SK-N-SH (cell line): ENCODE measurements at regions not wholly inside any gene's neighbourhood (a gene's known extent, or its start where the extent isn't known, plus 50 kb on each side); places are given as distances from the start of the nearest gene placed in this dataset.

ENCODE experiments used
- CTCF ChIA-PET: fragments of 300-600, 350-600 bp; formaldehyde crosslinking; extraction: SDS; loops from one replicate; lab custom pipeline; 2021; lab: Yijun Ruan, JAX
- POLR2A ChIA-PET: fragments of 350-600 bp; sonication (Branson Sonifier 250); formaldehyde crosslinking; extraction: SDS; loops from one replicate; lab custom pipeline; 2020; ENCODE audit warnings: antibody characterized with exemption, inconsistent platforms; lab: Yijun Ruan, JAX
- DNase-seq: peaks from one replicate; pipeline ENCODE4 v3.0.0; 2012
- H2AFZ ChIP-seq: fragments of 200-600 bp; sonication (generic); 2 replicates; pipeline ENCODE4 v1.8.1; 2016; ENCODE audit warnings: antibody characterized with exemption, mild to moderate bottlenecking, low read depth
- H3F3A ChIP-seq: fragments of 200-600 bp; sonication (generic); replicated peaks from 2 replicates; pipeline ENCODE3; 2016; ENCODE audit warnings: antibody characterized with exemption, mild to moderate bottlenecking; ENCODE audit not compliant: insufficient read depth
- H3K27ac ChIP-seq, 2 experiments: fragments of 200-500 bp in 1 of 2; fragments of 200-600 bp in 1 of 2; sonication (Bioruptor generic) in 1 of 2; sonication (generic), shearing (Covaris generic) in 1 of 2; 2 replicates each; pipeline versions ENCODE4 v1.5.1 to v1.6.1; 2014 to 2016; ENCODE audit warnings: low read depth in 2 of 2, inconsistent platforms in 1 of 2, low read length in 1 of 2, mild to moderate bottlenecking in 1 of 2, mixed read lengths in 1 of 2
- H3K27me3 ChIP-seq: fragments of 200-600 bp; sonication (generic), shearing (Covaris generic); 2 replicates; pipeline ENCODE4 v1.6.1; 2016; ENCODE audit warnings: mixed run types; ENCODE audit not compliant: insufficient read depth
- H3K36me3 ChIP-seq, 2 experiments: fragments of 200-500 bp in 1 of 2; fragments of 200-600 bp in 1 of 2; sonication (Bioruptor generic) in 1 of 2; sonication (generic) in 1 of 2; replicated peaks in 1 of 2; 2 replicates each; pipeline versions ENCODE3 to v1.5.1; 2014 to 2016; ENCODE audit warnings: low read length in 1 of 2, mild to moderate bottlenecking in 1 of 2; ENCODE audit not compliant: insufficient read depth in 2 of 2, control insufficient read depth in 1 of 2
- H3K4me1 ChIP-seq, 2 experiments: fragments of 200-500 bp in 1 of 2; fragments of 200-600 bp in 1 of 2; sonication (Bioruptor generic) in 1 of 2; sonication (generic), shearing (Covaris generic) in 1 of 2; 2 replicates each; pipeline versions ENCODE4 v1.5.1 to v1.6.1; 2014 to 2016; ENCODE audit warnings: low read depth in 1 of 2, low read length in 1 of 2, mixed run types in 1 of 2; ENCODE audit not compliant: insufficient read depth in 2 of 2, control insufficient read depth in 1 of 2
- H3K4me2 ChIP-seq: fragments of 200-600 bp; sonication (generic), shearing (Covaris generic); 2 replicates; pipeline ENCODE4 v1.6.1; 2017; ENCODE audit warnings: mixed run types
- H3K4me3 ChIP-seq, 2 experiments: fragments of 200-500 bp in 1 of 2; fragments of 200-600 bp in 1 of 2; sonication (Bioruptor generic) in 1 of 2; sonication (generic), shearing (Covaris generic) in 1 of 2; 2 replicates each; pipeline versions ENCODE4 v1.5.1 to v1.8.1; 2014 to 2016; ENCODE audit warnings: low read depth in 2 of 2, inconsistent platforms in 1 of 2, low read length in 1 of 2, mild to moderate bottlenecking in 1 of 2, mixed read lengths in 1 of 2, moderate library complexity in 1 of 2
- H3K79me2 ChIP-seq: fragments of 200-600 bp; sonication (generic); 2 replicates; pipeline ENCODE4 v1.8.1; 2017; ENCODE audit warnings: mild to moderate bottlenecking; ENCODE audit not compliant: insufficient read depth
- H3K9ac ChIP-seq: fragments of 200-600 bp; sonication (generic); 2 replicates; pipeline ENCODE4 v1.6.1; 2017; ENCODE audit warnings: mixed run types
- H3K9me2 ChIP-seq: fragments of 200-600 bp; sonication (generic); 2 replicates; pipeline ENCODE4 v1.6.1; 2017; ENCODE audit warnings: mixed run types
- H3K9me3 ChIP-seq: fragments of 200-600 bp; sonication (generic); 2 replicates; pipeline ENCODE4 v1.6.1; 2017; ENCODE audit warnings: mixed run types, mild to moderate bottlenecking, moderate library complexity
- H4K20me1 ChIP-seq: fragments of 200-600 bp; sonication (generic); 2 replicates; pipeline ENCODE4 v1.6.1; 2017; ENCODE audit warnings: mild to moderate bottlenecking, mixed run types; ENCODE audit not compliant: insufficient read depth
- CHD2 ChIP-seq: fragments of 150-350 bp; IDR thresholded peaks from 2 replicates; pipeline ENCODE4 v1.6.1; 2018; ENCODE audit warnings: low read length; ENCODE audit not compliant: partially characterized antibody
- FOSL2 ChIP-seq: IDR thresholded peaks from 2 replicates; pipeline ENCODE4 v1.4.0; 2012; ENCODE audit warnings: low read depth, mild to moderate bottlenecking, moderate library complexity, borderline replicate concordance
- FOXJ3 ChIP-seq: sonication (generic); formaldehyde crosslinking; IDR thresholded peaks from 2 replicates; pipeline ENCODE4 v1.5.1; 2020; ENCODE audit warnings: mild to moderate bottlenecking, missing genetic modification reagents
- JUND ChIP-seq: IDR thresholded peaks from 2 replicates; pipeline ENCODE4 v1.4.0; 2012
- MAX ChIP-seq: IDR thresholded peaks from 2 replicates; pipeline ENCODE4 v1.4.0; 2012; ENCODE audit warnings: low read depth
- MXI1 ChIP-seq: IDR thresholded peaks from 2 replicates; pipeline ENCODE4 v1.6.1; 2012; ENCODE audit warnings: mild to moderate bottlenecking, low read depth, low read length, improper control_type of control experiment
- NRF1 ChIP-seq: IDR thresholded peaks from 2 replicates; pipeline ENCODE4 v1.6.1; 2012; ENCODE audit warnings: low read depth, mild to moderate bottlenecking, low read length
- RAD21 ChIP-seq: IDR thresholded peaks from 2 replicates; pipeline ENCODE4 v1.6.1; 2012; ENCODE audit warnings: mild to moderate bottlenecking, low read length
- RCOR1 ChIP-seq: fragments of 150-350 bp; IDR thresholded peaks from 2 replicates; pipeline ENCODE4 v1.6.1; 2017; ENCODE audit warnings: antibody characterized with exemption, low read length
- REST ChIP-seq: IDR thresholded peaks from 2 replicates; pipeline ENCODE4 v1.6.1; 2012; ENCODE audit warnings: mild to moderate bottlenecking, low read depth, low read length, moderate library complexity
- RFX5 ChIP-seq: IDR thresholded peaks from 2 replicates; pipeline ENCODE4 v1.6.1; 2012; ENCODE audit warnings: mild to moderate bottlenecking, improper control_type of control experiment, low read length
- SIN3A ChIP-seq: IDR thresholded peaks from 2 replicates; pipeline ENCODE4 v1.6.1; 2012; ENCODE audit warnings: low read depth, mild to moderate bottlenecking, low read length, moderate library complexity, borderline replicate concordance
- TAF1 ChIP-seq: IDR thresholded peaks from 2 replicates; pipeline ENCODE4 v1.6.1; 2012; ENCODE audit warnings: low read depth, mild to moderate bottlenecking, low read length, moderate library complexity, borderline replicate concordance
- TEAD4 ChIP-seq: IDR thresholded peaks from 2 replicates; pipeline ENCODE4 v1.4.0; 2012; ENCODE audit warnings: mild to moderate bottlenecking, borderline replicate concordance; ENCODE audit not compliant: insufficient read depth
- WGBS: methylation state at CpG from one replicate; pipeline ENCODE4 v1.1.6; 2017; ENCODE audit warnings: low lambda C conversion rate; 5-methylcytosine and 5-hydroxymethylcytosine counted together
- TF ChIP-seq, protein P1 (sequence below): fragments of 200-600 bp; sonication (generic); IDR thresholded peaks from 2 replicates; pipeline ENCODE4 v1.6.1; 2017; ENCODE audit warnings: antibody characterized with exemption, mild to moderate bottlenecking, moderate library complexity

DNA sequence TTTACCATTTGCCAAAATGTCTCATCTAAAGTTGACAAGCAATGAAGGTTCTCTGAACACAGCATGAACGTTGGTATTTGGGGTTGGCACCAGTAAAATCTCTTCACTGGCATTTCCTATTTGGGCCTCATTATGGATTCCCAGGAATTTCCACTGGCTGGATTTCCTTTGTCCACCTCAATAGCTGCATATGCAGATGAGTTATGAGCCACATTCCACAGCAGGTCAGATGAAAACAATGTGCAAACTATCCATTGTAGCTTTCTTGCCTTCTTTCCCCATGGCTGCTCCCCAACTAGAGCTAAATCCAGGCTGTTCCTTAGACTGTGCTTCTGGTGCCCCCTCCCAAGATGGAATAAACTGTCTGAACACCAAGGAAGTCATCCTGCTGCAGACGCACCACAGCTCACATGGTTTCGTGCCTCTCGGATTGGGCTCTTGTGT is 168.1 kb upstream of the FGGY start (continued):
- no peak for TF ChIP-seq REST
- TF ChIP-seq, protein P1, sequence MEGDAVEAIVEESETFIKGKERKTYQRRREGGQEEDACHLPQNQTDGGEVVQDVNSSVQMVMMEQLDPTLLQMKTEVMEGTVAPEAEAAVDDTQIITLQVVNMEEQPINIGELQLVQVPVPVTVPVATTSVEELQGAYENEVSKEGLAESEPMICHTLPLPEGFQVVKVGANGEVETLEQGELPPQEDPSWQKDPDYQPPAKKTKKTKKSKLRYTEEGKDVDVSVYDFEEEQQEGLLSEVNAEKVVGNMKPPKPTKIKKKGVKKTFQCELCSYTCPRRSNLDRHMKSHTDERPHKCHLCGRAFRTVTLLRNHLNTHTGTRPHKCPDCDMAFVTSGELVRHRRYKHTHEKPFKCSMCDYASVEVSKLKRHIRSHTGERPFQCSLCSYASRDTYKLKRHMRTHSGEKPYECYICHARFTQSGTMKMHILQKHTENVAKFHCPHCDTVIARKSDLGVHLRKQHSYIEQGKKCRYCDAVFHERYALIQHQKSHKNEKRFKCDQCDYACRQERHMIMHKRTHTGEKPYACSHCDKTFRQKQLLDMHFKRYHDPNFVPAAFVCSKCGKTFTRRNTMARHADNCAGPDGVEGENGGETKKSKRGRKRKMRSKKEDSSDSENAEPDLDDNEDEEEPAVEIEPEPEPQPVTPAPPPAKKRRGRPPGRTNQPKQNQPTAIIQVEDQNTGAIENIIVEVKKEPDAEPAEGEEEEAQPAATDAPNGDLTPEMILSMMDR = no peak

DNA sequence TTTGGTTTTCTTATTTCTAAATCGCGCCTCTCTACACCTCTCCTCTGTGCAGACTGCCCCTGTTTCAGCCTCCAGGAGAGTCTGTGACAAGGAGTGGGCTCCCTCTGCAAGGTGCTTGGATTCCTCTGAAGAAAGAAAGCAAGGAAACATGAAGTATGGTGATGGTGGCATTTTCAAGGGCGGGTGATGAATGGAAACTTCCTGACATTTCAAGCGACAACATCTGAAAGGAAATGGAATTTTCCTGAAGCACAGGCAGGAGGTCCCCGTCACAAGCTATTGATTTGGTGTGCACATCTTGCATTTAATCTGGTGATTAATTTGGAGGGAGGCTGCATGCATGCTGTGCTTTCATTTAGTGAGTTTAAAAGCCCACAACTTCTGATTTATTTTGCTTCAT is 164.6 kb upstream of the FGGY start:
- Histone ChIP-seq H2AFZ (no peak overlapping the region), H3K4me3 (no peak overlapping the region), H3K9me3 (no peaks in the 10 kb centered on the region), H3K79me2 (no peaks in the 10 kb centered on the region), H3K27me3 (no peaks in the 10 kb centered on the region), H3K4me2 (no peak overlapping the region), H3K9ac (no peak overlapping the region), H3K27ac (no peak overlapping the region), H3K4me1 (peaks cover 0 to 22% of the 10 kb centered on the region in 2 experiments; a peak in 2 of 4 replicates), H3K9me2 (no peaks in the 10 kb centered on the region), H3F3A (peaks cover 27% of the 10 kb centered on the region), H4K20me1 (no peaks in the 10 kb centered on the region), H3K36me3 (no peaks in the 10 kb centered on the region)
- 89% methylated on average over 5 of the region's 5 CpGs for WGBS
- TF ChIP-seq RCOR1 (no peak), JUND (no peak), SIN3A (no peak), TAF1 (no peak), RAD21 (no peak), CHD2 (no peak), TEAD4 (no peak), MXI1 (no peak), FOXJ3 (CRISPR knock-in tag) (no peak), RFX5 (no peak), MAX (no peak), NRF1 (no peak), FOSL2 (no peak)
- no peak for DNase-seq
- ChIA-PET CTCF (no interaction called here), POLR2A (no interaction called here)
